OCI-LY1 (cell line): ENCODE measurements at regions not wholly inside any gene's neighbourhood (a gene's known extent, or its start where the extent isn't known, plus 50 kb on each side); places are given as distances from the start of the nearest gene placed in this dataset.

ENCODE experiments used
- H2AFZ ChIP-seq: fragments of 200-600 bp; sonication (generic), shearing (Covaris generic); 2 replicates; pipeline ENCODE4 v1.6.0; 2014; ENCODE audit warnings: antibody characterized with exemption, mild to moderate bottlenecking, low read length
- H3F3A ChIP-seq: fragments of 200-600 bp; sonication (generic), shearing (Covaris generic); 2 replicates; pipeline ENCODE4 v1.6.0; 2014; ENCODE audit warnings: mild to moderate bottlenecking, antibody characterized with exemption, low read length, moderate library complexity; ENCODE audit not compliant: insufficient read depth
- H3K27ac ChIP-seq: fragments of 200-600 bp; sonication (generic); 2 replicates; pipeline ENCODE4 v1.5.1; 2014; ENCODE audit warnings: low read length, mixed run types, mild to moderate bottlenecking, low read depth; ENCODE audit not compliant: poor library complexity, severe bottlenecking
- H3K27me3 ChIP-seq: fragments of 200-600 bp; sonication (generic); 2 replicates; pipeline ENCODE4 v1.6.0; 2014; ENCODE audit warnings: antibody characterized with exemption, mild to moderate bottlenecking, low read length, moderate library complexity; ENCODE audit not compliant: insufficient read depth
- H3K36me3 ChIP-seq: fragments of 200-600 bp; sonication (generic); 2 replicates; pipeline ENCODE4 v1.6.1; 2014; ENCODE audit warnings: mild to moderate bottlenecking, antibody characterized with exemption, low read length, moderate library complexity, mixed read lengths; ENCODE audit not compliant: insufficient read depth
- H3K4me1 ChIP-seq: fragments of 200-600 bp; sonication (generic); 2 replicates; pipeline ENCODE4 v1.5.1; 2014; ENCODE audit warnings: mild to moderate bottlenecking, low read length, moderate library complexity; ENCODE audit not compliant: insufficient read depth, severe bottlenecking
- H3K4me2 ChIP-seq: fragments of 200-600 bp; sonication (generic), shearing (Covaris generic); 2 replicates; pipeline ENCODE4 v1.6.1; 2014; ENCODE audit warnings: low read length
- H3K4me3 ChIP-seq: fragments of 200-600 bp; sonication (generic); 2 replicates; pipeline ENCODE4 v1.5.1; 2014; ENCODE audit warnings: low read length, low read depth, mild to moderate bottlenecking, mixed read lengths; ENCODE audit not compliant: poor library complexity, severe bottlenecking
- H3K79me2 ChIP-seq: fragments of 200-600 bp; shearing (Covaris generic); 2 replicates; pipeline ENCODE4 v1.6.1; 2016; ENCODE audit warnings: mixed run types, low read length, mixed read lengths; ENCODE audit not compliant: insufficient read depth
- H3K9ac ChIP-seq: fragments of 200-600 bp; sonication (generic), shearing (Covaris generic); 2 replicates; pipeline ENCODE4 v1.6.1; 2014; ENCODE audit warnings: mild to moderate bottlenecking, low read length, mixed read lengths
- H3K9me2 ChIP-seq: fragments of 200-600 bp; sonication (generic), shearing (Covaris generic); 2 replicates; pipeline ENCODE4 v1.6.1; 2014; ENCODE audit warnings: low read depth, mild to moderate bottlenecking, low read length, mixed read lengths
- H3K9me3 ChIP-seq: fragments of 200-600 bp; shearing (Covaris generic); 2 replicates; pipeline ENCODE4 v1.6.1; 2014; ENCODE audit warnings: low read length, mixed read lengths
- H4K20me1 ChIP-seq: fragments of 200-600 bp; sonication (generic), shearing (Covaris generic); 2 replicates; pipeline ENCODE4 v1.6.0; 2016; ENCODE audit warnings: mild to moderate bottlenecking, low read length; ENCODE audit not compliant: insufficient read depth
- EZH2 ChIP-seq: fragments of 200-600 bp; sonication (generic), shearing (Covaris generic); IDR thresholded peaks from 2 replicates; pipeline ENCODE4 v1.8.0; 2017; ENCODE audit warnings: borderline replicate concordance, mixed run types, mild to moderate bottlenecking, antibody characterized with exemption, low read length, moderate library complexity, mixed read lengths
- TF ChIP-seq, protein P1 (sequence below): fragments of 200-600 bp; sonication (generic), shearing (Covaris generic); IDR thresholded peaks from 2 replicates; pipeline ENCODE4 v1.5.1; 2017; ENCODE audit warnings: mild to moderate bottlenecking, antibody characterized with exemption, low read length, moderate library complexity, mixed read lengths

DNA sequence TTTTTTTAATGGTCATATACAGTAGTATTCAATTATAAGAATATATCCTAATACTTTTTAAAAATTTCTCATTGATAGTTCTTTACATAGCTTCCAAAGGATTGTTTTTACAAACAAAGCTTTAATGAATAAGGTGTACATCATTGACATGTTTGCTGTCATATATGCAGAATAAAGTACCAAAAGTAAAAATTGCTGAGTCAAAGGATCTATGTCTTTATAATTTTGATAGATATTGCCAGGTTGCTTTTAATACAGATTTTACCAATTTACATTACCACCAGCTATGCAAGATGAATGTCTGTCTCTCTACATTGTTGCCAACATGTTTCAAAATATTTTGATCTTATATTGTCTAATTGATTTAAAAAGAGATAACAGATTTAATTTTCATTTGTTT lies 173.9 kb upstream of the FAM78B start:
- Histone ChIP-seq H2AFZ (no peak overlapping the region), H3K9me3 (no peaks in the 10 kb centered on the region), H3K9me2 (no peaks in the 10 kb centered on the region), H3K27me3 (no peaks in the 10 kb centered on the region), H3K27ac (no peak overlapping the region), H3K36me3 (no peaks in the 10 kb centered on the region), H3K4me1 (no peaks in the 10 kb centered on the region), H3F3A (no peaks in the 10 kb centered on the region), H3K9ac (no peak overlapping the region), H3K4me3 (no peak overlapping the region), H3K4me2 (no peak overlapping the region), H3K79me2 (no peaks in the 10 kb centered on the region), H4K20me1 (no peaks in the 10 kb centered on the region)
- TF ChIP-seq, protein P1, sequence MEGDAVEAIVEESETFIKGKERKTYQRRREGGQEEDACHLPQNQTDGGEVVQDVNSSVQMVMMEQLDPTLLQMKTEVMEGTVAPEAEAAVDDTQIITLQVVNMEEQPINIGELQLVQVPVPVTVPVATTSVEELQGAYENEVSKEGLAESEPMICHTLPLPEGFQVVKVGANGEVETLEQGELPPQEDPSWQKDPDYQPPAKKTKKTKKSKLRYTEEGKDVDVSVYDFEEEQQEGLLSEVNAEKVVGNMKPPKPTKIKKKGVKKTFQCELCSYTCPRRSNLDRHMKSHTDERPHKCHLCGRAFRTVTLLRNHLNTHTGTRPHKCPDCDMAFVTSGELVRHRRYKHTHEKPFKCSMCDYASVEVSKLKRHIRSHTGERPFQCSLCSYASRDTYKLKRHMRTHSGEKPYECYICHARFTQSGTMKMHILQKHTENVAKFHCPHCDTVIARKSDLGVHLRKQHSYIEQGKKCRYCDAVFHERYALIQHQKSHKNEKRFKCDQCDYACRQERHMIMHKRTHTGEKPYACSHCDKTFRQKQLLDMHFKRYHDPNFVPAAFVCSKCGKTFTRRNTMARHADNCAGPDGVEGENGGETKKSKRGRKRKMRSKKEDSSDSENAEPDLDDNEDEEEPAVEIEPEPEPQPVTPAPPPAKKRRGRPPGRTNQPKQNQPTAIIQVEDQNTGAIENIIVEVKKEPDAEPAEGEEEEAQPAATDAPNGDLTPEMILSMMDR = no peak
- no peak for TF ChIP-seq EZH2

DNA sequence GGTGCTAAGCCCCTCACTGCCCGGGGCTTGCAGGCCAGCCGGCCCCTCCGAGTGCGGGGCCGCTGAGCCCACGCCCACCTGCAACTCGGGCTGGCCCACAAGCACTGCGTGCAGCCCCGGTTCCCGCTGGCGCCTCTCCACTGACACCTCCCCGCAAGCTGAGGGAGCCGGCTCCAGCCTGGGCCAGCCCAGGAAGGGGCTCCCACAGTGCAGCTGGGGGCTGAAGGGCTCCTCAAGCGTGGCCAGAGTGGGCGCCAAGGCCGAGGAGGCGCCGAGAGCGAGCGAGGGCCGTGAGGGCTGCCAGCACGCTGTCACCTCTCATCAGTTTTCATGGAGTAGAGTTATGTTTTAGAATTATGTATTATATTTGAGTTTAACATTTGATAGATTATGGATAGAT lies 176.5 kb upstream of the FAM78B start:
- H3K36me3 ChIP-seq = no peaks in the 10 kb centered on the region
- H3K4me2 ChIP-seq = no peak overlapping the region
- H2AFZ ChIP-seq = no peak overlapping the region
- no peaks in the 10 kb centered on the region for H4K20me1 ChIP-seq
- H3K79me2 ChIP-seq = no peaks in the 10 kb centered on the region
- no peaks in the 10 kb centered on the region for H3K27me3 ChIP-seq
- no peaks in the 10 kb centered on the region for H3K9me2 ChIP-seq
- H3K4me1 ChIP-seq = no peaks in the 10 kb centered on the region
- H3K27ac ChIP-seq = no peak overlapping the region
- H3K9me3 ChIP-seq = no peaks in the 10 kb centered on the region
- H3K4me3 ChIP-seq = no peak overlapping the region
- H3K9ac ChIP-seq = no peak overlapping the region
- TF ChIP-seq, protein P1 = no peak
- TF ChIP-seq EZH2 = no peak
- no peaks in the 10 kb centered on the region for H3F3A ChIP-seq

DNA sequence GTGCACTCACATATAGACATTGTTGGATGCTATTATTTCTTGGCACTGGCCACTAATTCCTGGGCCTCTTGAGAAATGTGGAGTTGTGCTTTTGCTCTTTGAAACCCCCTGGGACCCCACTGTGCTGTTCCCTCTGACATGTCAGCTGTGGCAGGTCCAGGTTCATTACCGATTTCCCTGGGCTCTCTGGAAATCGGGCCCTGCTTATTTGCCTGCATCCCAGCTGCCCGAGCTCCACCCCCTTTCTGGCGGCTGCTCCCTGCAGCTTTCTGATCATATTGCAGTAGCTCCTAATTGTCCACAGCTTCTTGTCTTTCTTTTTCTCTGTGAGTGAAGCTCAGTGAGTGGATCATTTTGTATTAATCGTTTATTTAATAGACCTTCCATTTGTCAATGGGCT lies 183.7 kb upstream of the FAM78B start:
- Histone ChIP-seq H3K9ac (no peak overlapping the region), H3K4me2 (no peak overlapping the region), H4K20me1 (no peaks in the 10 kb centered on the region), H3K9me3 (no peaks in the 10 kb centered on the region), H3K27ac (no peak overlapping the region), H2AFZ (no peak overlapping the region), H3K4me3 (no peak overlapping the region), H3K9me2 (no peaks in the 10 kb centered on the region), H3K36me3 (no peaks in the 10 kb centered on the region), H3K27me3 (no peaks in the 10 kb centered on the region), H3K4me1 (no peaks in the 10 kb centered on the region), H3K79me2 (no peaks in the 10 kb centered on the region), H3F3A (no peaks in the 10 kb centered on the region)
- TF ChIP-seq, protein P1 = no peak
- TF ChIP-seq EZH2 = no peak
